ENCODE measurements at regions not wholly inside any gene's neighbourhood (a gene's known extent, or its start where the extent isn't known, plus 50 kb on each side); places are given as distances from the start of the nearest gene placed in this dataset.
"Not testable (repeated sequence)": the region's sequence is repeated elsewhere in the genome, so short reads cannot be mapped to it uniquely, and the experiment has no call there.

- no peak for DNase-seq
- intact Hi-C loops (cut with micrococcal nuclease) = no loop called here
- ATAC-seq = no peak
Measured at GRCh38 chr2:184026961-184027360, 571.4 kb upstream of the ZNF804A start.

- no peak for ATAC-seq
- intact Hi-C loops (cut with micrococcal nuclease) = no loop called here
Measured at GRCh38 chr2:184030245-184030644, 568.1 kb upstream of the ZNF804A start.

DNA sequence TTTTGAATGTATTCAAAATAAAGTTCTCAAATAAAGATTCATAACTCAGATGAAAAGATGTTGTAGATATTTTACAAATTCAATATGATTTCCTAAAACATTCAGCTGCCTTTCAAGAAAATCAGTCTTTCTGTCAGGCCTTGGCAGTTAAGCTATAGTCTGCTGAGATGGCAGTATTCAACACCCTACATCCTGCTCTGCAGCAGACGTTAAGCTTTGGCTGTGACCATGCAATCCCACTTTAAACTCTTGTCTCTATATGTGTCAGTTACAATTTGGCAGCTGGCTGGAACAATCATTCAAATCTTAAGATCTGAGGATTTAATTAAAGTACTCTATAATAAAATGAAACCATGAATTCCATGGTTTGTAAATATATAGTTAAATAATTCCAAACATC, 567.3 kb upstream of the ZNF804A start:
- no peak for ATAC-seq
- no peak for DNase-seq
- intact Hi-C loops (cut with micrococcal nuclease) = no loop called here

More at GRCh38 chr2:184030245-184030644, 568.1 kb upstream of the ZNF804A start:
- DNase-seq = no peak

DNA sequence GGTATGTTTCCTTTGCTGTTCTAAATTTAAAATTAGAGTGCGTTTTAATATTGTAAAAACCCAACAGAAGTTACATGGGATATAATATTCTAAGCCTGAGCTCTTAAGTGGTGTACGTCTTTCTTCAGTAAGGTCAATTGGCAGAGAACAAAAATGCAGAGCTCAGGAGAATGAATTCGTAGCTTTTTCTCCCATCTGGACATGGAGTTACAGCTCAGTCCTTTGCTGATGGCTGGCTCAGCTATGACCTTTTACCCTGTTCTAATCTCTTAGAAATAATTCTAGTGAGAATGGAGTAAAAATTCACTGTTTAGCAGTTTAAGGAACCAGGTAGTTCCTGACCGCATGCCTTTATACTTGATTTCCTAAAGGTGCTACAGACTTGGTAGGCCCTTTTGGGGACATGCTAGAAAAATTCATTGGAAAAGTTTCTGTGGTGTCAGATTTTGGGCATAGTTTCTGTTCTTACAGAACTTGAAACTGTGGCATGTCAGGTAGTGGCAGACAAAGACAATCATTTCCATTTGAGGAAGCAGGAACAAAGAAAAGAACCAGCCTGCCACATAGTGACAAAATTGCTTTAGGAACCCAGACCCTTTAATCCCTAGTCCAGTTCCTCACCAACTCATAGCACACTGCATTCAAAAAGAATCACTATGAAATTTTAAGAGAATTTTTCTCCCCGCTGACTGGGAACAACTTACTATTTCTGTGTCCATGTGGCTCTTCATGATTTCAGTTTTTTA, 566.8 kb upstream of the ZNF804A start:
- intact Hi-C loops (cut with micrococcal nuclease) = no loop called here
- DNase-seq (no peak), ATAC-seq (no peak)

DNA sequence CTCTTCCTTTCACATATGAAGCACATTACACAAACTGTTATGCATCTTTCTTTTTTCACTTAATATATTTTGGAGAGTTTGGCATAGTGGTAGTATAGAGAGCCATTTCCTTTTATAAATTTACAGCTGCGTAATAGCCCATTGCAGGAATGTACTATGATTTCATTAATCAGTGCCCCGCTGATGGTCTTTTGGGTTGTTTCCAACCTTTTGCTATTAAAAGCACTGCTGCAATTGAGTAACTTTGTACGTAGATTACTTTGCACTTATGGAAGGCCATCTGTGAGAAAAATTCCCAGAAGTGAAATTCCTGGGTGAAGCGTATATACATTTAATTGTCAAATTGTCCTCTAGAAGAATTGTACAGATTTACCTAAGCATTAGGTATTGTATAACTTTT, 565.3 kb upstream of the ZNF804A start:
- intact Hi-C loops (cut with micrococcal nuclease) = no loop called here
- ATAC-seq = no peak

GRCh38 chr2:184037273-184037672, 561.1 kb upstream of the ZNF804A start:
- intact Hi-C loops (cut with micrococcal nuclease) = no loop called here
- DNase-seq (no peak), ATAC-seq (no peak)

More for the DNA sequence above, 565.3 kb upstream of the ZNF804A start:
- DNase-seq = no peak

- no peak for ATAC-seq
- intact Hi-C loops (cut with micrococcal nuclease) = no loop called here
- DNase-seq = no peak
Measured at GRCh38 chr2:184039493-184039892, 558.8 kb upstream of the ZNF804A start.

GRCh38 chr2:184040230-184040629, 558.1 kb upstream of the ZNF804A start:
- intact Hi-C loops (cut with micrococcal nuclease) = no loop called here
- ATAC-seq (no peak), DNase-seq (no peak)

- intact Hi-C loops (cut with micrococcal nuclease) = no loop called here
- DNase-seq (no peak), ATAC-seq (no peak)
Measured at GRCh38 chr2:184041077-184041476, 557.3 kb upstream of the ZNF804A start.

GRCh38 chr2:184041777-184042176, 556.6 kb upstream of the ZNF804A start:
- intact Hi-C loops (cut with micrococcal nuclease) = no loop called here
- ATAC-seq (no peak), DNase-seq (no peak)

- DNase-seq (no peak), ATAC-seq (no peak)
- intact Hi-C loops (cut with micrococcal nuclease) = no loop called here
Measured at GRCh38 chr2:184047536-184047935, 550.8 kb upstream of the ZNF804A start.

- no peak for DNase-seq
- intact Hi-C loops (cut with micrococcal nuclease) = no loop called here
- ATAC-seq = no peak
Measured at GRCh38 chr2:184049566-184049965, 548.8 kb upstream of the ZNF804A start.

DNA sequence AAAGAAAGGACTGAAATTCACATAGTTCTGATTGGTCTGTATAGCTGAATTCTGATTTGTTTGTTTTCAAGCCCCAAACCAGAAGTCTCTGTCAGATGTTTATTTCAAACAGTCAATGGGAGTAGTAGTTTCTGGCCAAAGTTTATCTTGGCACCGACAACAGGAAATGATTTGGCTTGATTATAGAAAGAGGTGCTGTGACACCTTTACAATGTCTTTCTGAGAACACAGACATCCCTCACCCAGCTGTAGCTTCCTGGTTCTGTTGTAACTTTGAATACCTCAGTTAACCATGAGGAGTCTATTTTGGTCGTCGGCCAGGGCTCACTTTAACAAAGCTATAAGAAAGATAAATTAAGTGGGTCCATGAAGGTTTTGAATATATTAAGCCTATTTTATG, 545.0 kb upstream of the ZNF804A start:
- no peak for ATAC-seq
- intact Hi-C loops (cut with micrococcal nuclease) = no loop called here
- DNase-seq = no peak

DNA sequence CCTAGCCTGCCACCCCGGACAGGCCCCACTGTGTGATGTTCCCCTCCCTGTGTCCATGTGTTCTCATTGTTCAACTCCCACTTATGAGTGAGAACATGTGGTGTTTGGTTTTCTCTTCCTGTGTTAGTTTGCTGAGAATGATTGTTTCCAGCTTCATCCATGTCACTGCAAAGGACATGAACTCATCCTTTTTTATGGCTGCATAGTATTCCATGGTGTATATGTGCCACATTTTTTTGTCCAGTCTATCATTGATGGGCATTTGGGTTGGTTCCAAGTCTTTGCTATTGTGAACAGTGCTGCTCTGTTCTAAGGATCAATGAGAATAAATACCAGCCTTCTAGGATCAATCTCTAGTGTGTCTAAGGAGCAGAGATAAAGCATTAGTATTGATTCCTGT, 543.9 kb upstream of the ZNF804A start:
- intact Hi-C loops (cut with micrococcal nuclease); DNase-seq; ATAC-seq: not testable (repeated sequence)

- ATAC-seq = no peak
- no peak for DNase-seq
- intact Hi-C loops (cut with micrococcal nuclease) = no loop called here
Measured at GRCh38 chr2:184057910-184058309, 540.4 kb upstream of the ZNF804A start.

GRCh38 chr2:184060268-184060667, 538.1 kb upstream of the ZNF804A start:
- ATAC-seq; DNase-seq; intact Hi-C loops (cut with micrococcal nuclease): not testable (repeated sequence)

GRCh38 chr2:184067502-184067901, 530.8 kb upstream of the ZNF804A start:
- ATAC-seq = no peak
- intact Hi-C loops (cut with micrococcal nuclease) = no loop called here
- DNase-seq = no peak

DNA sequence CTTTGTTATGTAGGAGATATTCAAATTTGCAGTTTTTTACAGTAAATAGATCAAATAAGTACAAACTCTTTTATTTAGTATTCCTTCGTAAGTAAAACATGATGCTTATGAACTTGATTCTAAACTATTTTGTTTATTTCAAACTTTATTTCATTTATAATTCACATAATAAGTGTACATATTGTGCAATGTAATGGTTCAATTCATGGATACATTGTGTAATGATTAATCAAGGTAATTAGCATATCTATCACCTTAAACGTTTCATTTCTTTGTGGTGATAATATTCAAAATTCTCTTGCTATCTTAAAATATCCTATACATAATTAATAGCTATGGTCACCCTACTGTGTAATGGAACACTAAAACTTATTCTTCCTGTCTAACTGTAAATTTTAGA, 525.9 kb upstream of the ZNF804A start:
- ATAC-seq (no peak), DNase-seq (no peak)
- intact Hi-C loops (cut with micrococcal nuclease) = no loop called here

GRCh38 chr2:184078496-184078895, 519.8 kb upstream of the ZNF804A start:
- DNase-seq (no peak), ATAC-seq (no peak)
- intact Hi-C loops (cut with micrococcal nuclease) = no loop called here

GRCh38 chr2:184091456-184091855, 506.9 kb upstream of the ZNF804A start:
- no peak for DNase-seq
- no peak for ATAC-seq
- intact Hi-C loops (cut with micrococcal nuclease) = no loop called here

- ATAC-seq (no peak), DNase-seq (no peak)
Measured at GRCh38 chr2:184113696-184114403, 484.5 kb upstream of the ZNF804A start.

More at GRCh38 chr2:184113696-184114403, 484.5 kb upstream of the ZNF804A start:
- intact Hi-C loops (cut with micrococcal nuclease) = no loop called here

Data from left ventricle myocardium superior (tissue), 1 donor.